NCI-H524 (cell line): ENCODE measurements at regions not wholly inside any gene's neighbourhood (a gene's known extent, or its start where the extent isn't known, plus 50 kb on each side); places are given as distances from the start of the nearest gene placed in this dataset.

ENCODE experiments used
- DNase-seq, 2 experiments: peaks; one replicate each; lab custom pipeline; 2025; lab: John Stamatoyannopoulos, UW

GRCh38 chr15:66848686-66849392 lies 146.8 kb downstream of the SMAD6 start:
- DNase-seq, result no peak

- DNase-seq, result no peak
Measured at GRCh38 chr15:66849393-66849745, 147.3 kb downstream of the SMAD6 start.

DNA sequence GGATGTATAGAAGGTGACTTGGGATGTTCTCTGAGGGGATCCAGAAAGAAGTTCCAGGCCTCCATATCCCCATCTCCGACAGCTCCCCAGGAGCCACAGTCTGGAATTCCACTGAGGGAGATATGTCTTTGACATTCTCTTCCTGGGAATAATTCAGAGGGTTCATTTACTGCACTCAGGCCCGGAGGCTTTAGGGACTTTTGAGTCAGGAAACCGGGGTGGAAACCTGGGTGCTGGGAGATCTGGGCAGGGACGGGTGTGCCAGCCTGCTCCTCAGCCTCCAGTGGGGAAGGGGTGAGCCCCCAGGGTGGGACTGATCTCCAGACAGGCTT lies 147.7 kb downstream of the SMAD6 start:
- DNase-seq, result no peak

GRCh38 chr15:66850078-66850991 lies 148.3 kb downstream of the SMAD6 start:
- no peak for DNase-seq

DNA sequence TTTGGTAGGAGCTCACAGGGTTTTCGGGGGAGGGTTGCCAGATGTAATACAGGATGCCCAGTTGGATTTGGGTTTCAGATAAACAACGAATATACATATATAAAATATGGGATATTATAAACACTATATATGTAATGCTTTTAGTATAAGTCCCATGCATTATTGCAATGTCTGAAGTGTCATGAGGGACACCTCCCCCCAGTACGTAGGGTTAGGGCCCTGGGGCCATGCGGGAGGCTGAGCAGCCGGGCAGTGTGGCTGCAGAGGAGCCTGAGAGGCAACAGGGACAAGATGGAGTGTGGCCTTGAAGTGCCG lies 148.9 kb downstream of the SMAD6 start:
- no peak for DNase-seq

DNA sequence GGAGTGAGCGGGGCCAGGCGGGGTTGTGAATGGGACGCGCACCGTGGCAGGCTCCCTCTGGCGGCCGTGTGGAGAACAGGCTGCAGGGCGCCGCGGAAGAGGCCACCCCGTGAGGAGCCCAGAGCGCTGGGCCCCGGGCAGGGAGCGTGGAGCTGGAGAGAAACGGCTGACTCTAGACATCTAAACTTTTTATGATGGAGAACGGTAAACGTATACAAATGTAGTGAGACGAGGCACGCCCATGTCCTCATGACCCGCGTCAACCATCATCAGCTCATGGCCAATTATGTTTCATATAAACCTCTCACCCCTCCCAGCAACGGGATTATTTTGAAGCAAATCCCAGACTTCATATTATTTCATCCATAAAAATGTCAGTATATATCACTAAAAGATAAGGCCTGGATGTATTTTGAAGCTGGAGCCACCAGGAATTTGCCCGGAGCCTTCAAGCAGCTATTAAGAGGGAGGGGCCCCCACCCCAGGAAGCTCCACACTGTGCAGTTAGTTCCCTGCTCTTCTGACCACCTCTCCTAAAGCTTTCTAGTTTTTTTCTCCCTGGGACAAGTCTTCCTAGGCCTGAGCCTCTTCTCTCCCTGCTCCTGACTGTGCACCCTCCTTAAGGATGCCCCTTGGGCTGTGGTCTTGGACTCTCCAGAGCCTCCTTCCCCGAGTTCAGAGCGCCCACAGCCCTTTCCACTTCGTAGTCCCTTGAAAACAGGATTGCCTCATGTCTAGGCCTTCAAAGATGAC lies 149.5 kb downstream of the SMAD6 start:
- DNase-seq, result peak; percentile 75 to 82

- no peak for DNase-seq
Measured at GRCh38 chr15:66852064-66852905, 150.2 kb downstream of the SMAD6 start.

DNA sequence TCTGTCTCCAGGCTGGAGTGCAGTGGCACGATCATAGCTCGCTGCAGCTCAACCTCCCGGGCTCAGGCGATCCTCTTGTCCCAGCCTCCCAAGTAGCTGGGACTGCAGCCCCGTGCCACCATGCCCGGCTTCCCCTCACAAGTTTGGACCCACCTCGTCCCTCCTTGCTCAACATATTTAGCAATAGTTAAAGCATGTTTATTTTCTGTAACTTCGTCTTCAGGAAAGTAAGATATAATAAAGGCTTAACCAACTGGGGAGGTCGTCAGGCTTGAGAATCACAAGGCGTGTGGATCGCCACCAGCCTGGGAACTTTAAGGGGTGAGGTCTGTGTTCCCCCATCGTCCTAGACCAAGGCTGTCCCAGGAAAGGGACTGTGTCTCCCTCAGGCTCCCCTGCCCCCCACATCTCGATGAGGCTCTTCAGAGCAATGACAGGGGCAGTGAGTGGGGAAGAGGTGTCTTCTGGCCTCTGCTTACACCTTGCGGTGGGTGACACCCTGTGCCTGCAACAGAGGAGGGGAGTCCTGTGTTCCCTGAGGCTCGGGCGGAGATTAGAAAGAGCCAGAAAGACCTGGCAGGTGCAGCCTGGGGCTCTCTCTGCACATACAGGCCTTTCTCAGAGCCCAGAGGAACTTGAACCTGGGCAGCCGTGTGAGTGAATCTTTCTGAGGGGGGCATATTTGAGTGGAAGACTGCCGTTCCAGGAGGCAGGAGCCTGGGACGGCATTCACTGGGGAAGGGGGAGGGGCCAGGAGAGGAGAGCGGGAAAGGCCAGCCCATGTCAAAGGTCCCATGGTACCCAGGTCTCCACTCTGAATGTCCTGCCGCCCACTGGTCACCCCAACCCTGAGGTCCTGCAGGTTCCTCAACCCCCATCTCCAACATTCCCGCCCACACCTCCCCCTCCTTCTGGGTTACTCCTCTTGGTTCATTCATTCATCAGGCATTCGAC lies 152.3 kb downstream of the SMAD6 start:
- DNase-seq, result no peak

DNA sequence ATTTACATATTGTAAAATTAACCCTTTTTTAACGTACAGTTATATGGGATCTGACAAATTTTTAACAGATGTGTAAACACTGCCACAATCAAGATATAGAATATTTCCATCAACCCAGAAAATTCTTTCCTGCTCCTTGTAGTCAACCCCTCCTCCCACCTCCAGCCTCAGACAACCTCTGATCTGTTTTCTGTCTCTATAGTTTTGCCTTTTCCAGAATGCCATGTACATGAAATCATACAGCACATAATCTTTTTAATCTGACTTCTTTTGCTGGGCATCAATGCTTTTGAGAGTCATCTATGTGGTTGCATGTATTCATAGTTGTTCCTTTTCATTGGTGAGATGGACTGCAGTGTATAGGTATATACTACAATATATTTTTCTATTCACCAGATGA lies 153.0 kb downstream of the SMAD6 start:
- DNase-seq, result no peak

DNA sequence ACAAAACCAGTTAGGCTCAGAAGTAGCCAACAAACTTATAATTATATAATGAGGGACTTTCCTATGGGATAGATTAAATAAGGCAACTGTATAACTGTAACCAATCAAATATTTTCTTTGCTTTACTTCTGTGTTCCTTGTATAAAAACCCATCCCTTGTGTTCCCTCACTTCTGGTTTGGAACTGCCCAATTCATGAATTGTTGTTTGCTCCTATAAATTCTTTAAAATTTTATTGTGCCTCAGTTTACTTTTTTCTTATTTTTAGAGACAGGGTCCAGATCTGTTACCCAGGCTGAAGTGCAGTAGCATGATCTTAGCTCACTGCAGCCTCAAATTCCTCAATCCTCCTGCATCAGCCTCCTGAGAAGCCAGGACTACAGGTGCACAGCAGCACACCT lies 155.7 kb downstream of the SMAD6 start:
- DNase-seq, result no peak

- DNase-seq, result no peak
Measured at GRCh38 chr15:66858423-66859207, 156.6 kb downstream of the SMAD6 start.

- DNase-seq, result no peak
Measured at GRCh38 chr15:66859688-66860253, 157.7 kb downstream of the SMAD6 start.

DNA sequence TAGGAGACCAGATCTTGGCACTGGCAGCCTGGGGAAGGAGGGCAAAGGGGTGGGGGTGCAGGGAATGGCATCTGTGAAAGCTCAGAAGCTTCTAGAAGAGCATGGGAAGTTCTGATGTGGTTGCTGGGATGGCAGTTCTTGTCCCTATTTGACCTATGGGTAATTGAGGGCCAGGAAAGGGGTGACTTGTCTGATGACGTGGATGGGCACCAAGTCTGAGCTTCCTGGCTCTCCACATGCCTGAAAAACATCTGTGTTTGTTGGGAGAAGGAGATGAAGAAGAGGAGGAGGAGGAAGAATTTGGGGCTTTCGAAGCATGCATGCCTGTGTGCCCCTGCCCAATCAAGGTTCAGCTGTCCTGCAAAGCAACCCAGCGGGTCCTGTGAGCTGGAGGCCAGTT lies 158.8 kb downstream of the SMAD6 start:
- DNase-seq, result no peak

DNA sequence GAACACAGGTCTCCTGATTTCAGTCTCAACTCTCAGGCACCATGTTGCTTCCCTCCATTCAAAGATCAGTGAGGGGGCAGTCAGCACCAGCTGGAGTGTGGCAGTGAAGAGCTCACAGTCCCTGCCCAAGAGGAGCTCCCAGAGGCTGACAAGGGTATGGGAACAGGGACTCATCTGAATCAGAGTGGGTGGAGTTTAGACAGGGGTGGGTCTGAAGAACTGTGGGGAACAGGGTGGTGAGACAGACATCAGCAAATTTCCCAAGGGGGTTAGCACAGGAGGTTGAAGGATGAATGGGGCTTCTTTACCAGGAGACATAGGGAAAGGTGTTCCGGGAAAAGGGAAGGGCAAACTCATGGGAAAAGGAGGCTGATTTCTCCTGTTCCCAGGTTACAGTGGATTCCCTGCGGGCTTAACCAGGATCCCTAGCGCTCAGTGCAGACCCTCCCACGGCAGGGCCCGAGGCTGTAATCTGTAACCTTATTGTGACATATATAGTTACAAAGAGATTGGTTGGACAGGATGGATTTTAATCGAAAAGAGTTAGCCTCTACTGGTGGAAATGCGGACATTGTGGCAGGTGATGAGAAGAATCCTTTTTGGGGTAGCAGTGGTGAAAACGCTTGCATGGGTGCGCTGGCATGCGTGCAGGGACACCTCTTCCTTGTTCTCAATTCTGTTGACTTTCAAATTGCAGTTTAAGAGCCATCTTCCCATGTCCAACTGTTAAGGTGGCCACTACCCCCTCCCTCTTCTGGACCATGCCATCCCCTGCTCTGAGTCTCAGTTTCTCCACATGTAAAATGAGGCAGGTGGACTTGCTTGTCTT lies 160.3 kb downstream of the SMAD6 start:
- DNase-seq, result no peak

DNA sequence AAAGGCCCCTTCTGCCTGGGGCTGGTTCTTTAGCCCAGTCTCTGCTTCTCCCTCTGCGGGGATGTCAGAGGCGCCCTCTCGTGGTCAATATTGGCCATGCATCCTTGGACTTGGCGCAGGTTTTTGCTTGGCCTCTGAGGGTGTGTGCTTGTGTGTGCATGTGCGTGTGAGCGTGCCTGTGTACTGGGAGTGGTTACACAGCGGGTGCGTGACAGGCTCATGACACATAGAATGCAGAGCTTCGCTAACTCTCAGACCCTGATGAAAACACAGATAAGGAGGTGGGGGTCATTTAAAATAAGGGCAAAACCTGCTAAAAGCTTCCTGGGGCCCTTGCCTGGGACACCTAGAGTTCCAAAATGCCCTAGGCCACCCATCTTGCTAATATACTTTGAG lies 160.9 kb downstream of the SMAD6 start:
- DNase-seq, result peak; percentile 51 to 75

- no peak for DNase-seq
Measured at GRCh38 chr15:66863390-66864085, 161.5 kb downstream of the SMAD6 start.

- DNase-seq, result no peak
Measured at GRCh38 chr15:66864086-66864830, 162.2 kb downstream of the SMAD6 start.
